ENCODE measurements at regions not wholly inside any gene's neighbourhood (a gene's known extent, or its start where the extent isn't known, plus 50 kb on each side); places are given as distances from the start of the nearest gene placed in this dataset.

DNA sequence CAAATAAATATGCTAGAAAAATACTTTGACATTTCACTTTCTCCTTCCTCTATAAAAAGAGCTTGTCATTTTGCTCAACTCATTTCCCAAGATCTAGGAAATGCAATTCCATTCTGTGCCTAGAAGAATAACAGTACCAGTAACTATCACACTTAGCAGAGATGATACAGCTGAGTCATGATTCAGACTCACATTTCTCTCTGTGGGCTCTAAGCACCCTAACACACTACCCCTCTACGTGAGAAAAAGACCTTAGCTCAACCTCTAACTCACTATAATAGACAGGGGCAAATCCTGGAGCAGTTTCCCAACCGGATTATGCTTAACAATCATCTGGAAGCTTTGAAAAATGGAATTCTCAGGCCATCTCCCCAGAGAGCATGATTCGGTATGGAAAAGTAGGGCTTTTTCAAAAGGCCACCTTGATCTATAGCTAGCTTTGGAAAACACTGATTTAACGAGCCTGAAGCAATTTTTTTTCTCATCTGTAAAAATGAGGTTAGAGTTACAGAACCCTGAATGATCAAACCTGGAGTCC, 1312.3 kb upstream of the PIK3C3 start:
- TF ChIP-seq CTCF (conservative IDR thresholded peaks at IDR 0.05; ENCODE audit: low read length) = no peak
- no peak for TF ChIP-seq EZH2phosphoT487 (IDR thresholded peaks at IDR 0.05; ENCODE audit: borderline replicate concordance, low read depth, low read length)
